Breast epithelium (tissue), 4 donors: ENCODE measurements at regions not wholly inside any gene's neighbourhood (a gene's known extent, or its start where the extent isn't known, plus 50 kb on each side); places are given as distances from the start of the nearest gene placed in this dataset.
A peak's percentile ranks its signal among the peaks of the same experiment; 100 is the strongest.

Experiments used
- DNase-seq, 2 donors: peaks; one replicate each; pipeline ENCODE4 v3.0.0-alpha.2; 2019; ENCODE audit warnings: low spot score in 2 of 2
- H3K27ac ChIP-seq, 2 donors: fragments of 200-600 bp; sonication (generic) in 1 of 2; one replicate each; pipeline ENCODE4 v1.5.1; 2016 to 2019; ENCODE audit warnings: mild to moderate bottlenecking in 1 of 2
- H3K27me3 ChIP-seq, 2 donors: fragments of 200-600 bp; sonication (generic) in 1 of 2; one replicate each; pipeline versions ENCODE4 v1.5.1 to v1.6.0; 2017 to 2019; ENCODE audit warnings: control low read depth in 1 of 2, mild to moderate bottlenecking in 1 of 2
- H3K36me3 ChIP-seq: fragments of 200-600 bp; one replicate; pipeline ENCODE4 v1.5.1; 2019
- H3K4me1 ChIP-seq, 2 donors: fragments of 200-600 bp; sonication (generic); one replicate each; pipeline ENCODE4 v1.5.1; 2016 to 2019; ENCODE audit warnings: control low read depth in 1 of 2
- H3K4me3 ChIP-seq, 3 donors: fragments of 200-600 bp; sonication (generic); 1 replicate in 2 of 3; 2 replicates in 1 of 3; pipeline ENCODE4 v1.5.1; 2016 to 2019; ENCODE audit warnings: mild to moderate bottlenecking in 3 of 3, moderate library complexity in 2 of 3
- H3K9me3 ChIP-seq, 2 donors: fragments of 200-600 bp; sonication (generic) in 1 of 2; one replicate each; pipeline ENCODE4 v1.5.1; 2016 to 2019; ENCODE audit warnings: control low read depth in 1 of 2
- POLR2A ChIP-seq: fragments of 450-650 bp; IDR thresholded peaks from one replicate; pipeline ENCODE4 v1.6.1; 2016; ENCODE audit warnings: antibody characterized with exemption, mild to moderate bottlenecking, moderate library complexity
- POLR2AphosphoS5 ChIP-seq, 3 donors: sonication (generic); formaldehyde crosslinking; IDR thresholded peaks; one replicate each; pipeline ENCODE4 v1.6.1; 2017; ENCODE audit warnings: antibody characterized with exemption in 3 of 3
- intact Hi-C: fragments of 100-400 bp; cut with DNase I; formaldehyde crosslinking; loops from one replicate; pipeline ENCODE4 v1.15.1; 2023; ENCODE audit warnings: low total_unique reads
- TF ChIP-seq, protein P1 (sequence below), 3 donors: fragments of 450-650 bp; IDR thresholded peaks; one replicate each; pipeline ENCODE4 v1.5.1; 2016 to 2017; ENCODE audit warnings: antibody characterized with exemption in 3 of 3, mild to moderate bottlenecking in 3 of 3, moderate library complexity in 3 of 3

DNA sequence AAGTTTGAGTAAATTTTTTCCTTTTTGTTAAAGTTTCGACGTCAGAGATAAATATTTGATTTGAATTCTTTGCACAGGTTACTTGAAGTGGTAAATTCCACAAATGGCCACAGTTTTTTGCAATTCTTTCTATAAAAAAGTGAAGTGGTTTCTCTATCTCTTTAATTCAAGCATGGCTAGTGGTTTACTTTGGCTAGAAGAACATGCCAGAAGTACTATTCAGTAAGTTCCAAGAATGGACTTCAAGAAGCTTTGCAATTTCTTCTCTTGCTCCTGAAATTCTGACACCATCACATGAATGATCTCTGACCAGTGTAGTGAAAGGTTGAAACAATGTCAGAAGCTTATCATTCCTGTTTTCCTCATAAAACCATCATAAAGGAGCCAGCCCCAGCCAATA is 55.7 kb upstream of the RNPC3 start:
- intact Hi-C loops, result loop anchor here (5.0 to 10.0 kb wide), 2 partner anchors 1735 to 1992 kb away; no protein-coding TSS in a partner anchor
- TF ChIP-seq, protein P1, sequence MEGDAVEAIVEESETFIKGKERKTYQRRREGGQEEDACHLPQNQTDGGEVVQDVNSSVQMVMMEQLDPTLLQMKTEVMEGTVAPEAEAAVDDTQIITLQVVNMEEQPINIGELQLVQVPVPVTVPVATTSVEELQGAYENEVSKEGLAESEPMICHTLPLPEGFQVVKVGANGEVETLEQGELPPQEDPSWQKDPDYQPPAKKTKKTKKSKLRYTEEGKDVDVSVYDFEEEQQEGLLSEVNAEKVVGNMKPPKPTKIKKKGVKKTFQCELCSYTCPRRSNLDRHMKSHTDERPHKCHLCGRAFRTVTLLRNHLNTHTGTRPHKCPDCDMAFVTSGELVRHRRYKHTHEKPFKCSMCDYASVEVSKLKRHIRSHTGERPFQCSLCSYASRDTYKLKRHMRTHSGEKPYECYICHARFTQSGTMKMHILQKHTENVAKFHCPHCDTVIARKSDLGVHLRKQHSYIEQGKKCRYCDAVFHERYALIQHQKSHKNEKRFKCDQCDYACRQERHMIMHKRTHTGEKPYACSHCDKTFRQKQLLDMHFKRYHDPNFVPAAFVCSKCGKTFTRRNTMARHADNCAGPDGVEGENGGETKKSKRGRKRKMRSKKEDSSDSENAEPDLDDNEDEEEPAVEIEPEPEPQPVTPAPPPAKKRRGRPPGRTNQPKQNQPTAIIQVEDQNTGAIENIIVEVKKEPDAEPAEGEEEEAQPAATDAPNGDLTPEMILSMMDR (IDR thresholded peaks at IDR 0.05), result no peak
- TF ChIP-seq POLR2A, result no peak
- no peak for TF ChIP-seq POLR2AphosphoS5 (IDR thresholded peaks at IDR 0.05)
- Histone ChIP-seq H3K27ac (no peak overlapping the region), H3K36me3 (no peaks in the 10 kb centered on the region), H3K27me3 (no peaks in the 10 kb centered on the region), H3K4me1 (no peaks in the 10 kb centered on the region), H3K4me3 (no peak overlapping the region), H3K9me3 (no peaks in the 10 kb centered on the region)
- no peak for DNase-seq

DNA sequence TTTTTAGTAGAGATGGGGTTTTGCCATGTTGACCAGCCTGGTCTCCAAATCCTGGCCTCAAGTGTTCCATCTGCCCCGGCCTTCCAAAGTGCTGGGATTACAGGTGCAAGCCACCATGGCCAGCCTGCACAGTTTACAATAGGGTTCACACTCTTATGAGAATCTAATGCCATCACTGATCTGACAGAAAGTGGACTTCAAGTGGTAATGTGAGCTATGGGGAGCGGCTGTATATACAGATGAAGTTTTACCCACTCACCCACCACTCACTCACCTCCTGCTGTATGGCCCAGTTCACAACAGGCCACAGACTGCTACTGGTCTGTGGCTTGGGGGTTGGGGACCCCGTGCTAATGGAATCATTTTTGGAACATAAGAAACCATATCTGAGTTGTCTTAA is 58.4 kb upstream of the RNPC3 start:
- H3K4me3 ChIP-seq, result no peak overlapping the region
- no peaks in the 10 kb centered on the region for H3K4me1 ChIP-seq
- intact Hi-C loops, result no loop called here
- no peaks in the 10 kb centered on the region for H3K36me3 ChIP-seq
- DNase-seq, result no peak
- no peak overlapping the region for H3K27ac ChIP-seq
- no peak for TF ChIP-seq POLR2A
- TF ChIP-seq, protein P1 (IDR thresholded peaks at IDR 0.05), result no peak
- TF ChIP-seq POLR2AphosphoS5 (IDR thresholded peaks at IDR 0.05), result no peak
- no peaks in the 10 kb centered on the region for H3K27me3 ChIP-seq
- no peaks in the 10 kb centered on the region for H3K9me3 ChIP-seq

DNA sequence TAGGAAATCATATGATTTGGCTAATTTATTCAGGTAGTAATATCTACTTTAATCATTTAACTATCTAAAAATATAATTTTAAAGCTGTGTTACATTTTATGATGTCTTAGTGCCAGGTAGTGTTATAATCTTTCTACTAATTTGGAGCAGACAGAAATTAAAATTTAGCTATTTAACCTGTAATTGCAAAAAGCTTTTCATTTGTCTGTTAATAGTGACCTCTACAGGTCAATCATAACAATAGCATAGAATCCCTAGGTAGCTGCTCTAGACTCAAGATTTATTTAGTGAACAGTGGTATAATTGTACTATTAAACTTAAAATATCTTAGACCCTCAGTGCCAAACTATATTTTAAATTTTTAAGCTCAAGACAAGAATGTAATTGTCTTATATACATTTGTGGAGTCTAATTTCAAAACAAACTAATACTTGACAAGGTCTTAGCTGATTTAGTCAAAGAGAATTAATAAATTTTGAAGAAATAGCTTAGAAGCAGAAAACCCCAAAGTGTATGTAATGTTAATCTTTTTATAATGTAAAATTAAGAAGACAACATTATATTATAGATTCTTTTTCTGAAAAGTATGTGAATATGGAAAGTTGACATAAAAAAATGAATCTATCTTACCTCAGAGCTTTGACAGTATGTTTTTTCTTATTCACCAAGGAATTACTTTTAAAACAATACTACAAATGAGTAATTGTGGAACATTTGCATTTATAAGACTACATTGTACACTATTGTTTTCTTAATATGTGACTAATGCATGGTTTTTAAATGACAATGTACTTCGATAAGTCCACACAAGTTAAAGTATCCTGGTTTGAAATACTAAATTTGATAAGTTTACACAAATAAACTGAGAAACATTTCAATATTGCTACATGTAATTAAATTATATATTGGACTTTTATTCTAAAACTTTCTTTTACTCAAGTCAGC is 64.1 kb upstream of the RNPC3 start:
- Histone ChIP-seq H3K36me3 (no peaks in the 10 kb centered on the region), H3K27ac (no peak overlapping the region), H3K4me3 (no peak overlapping the region), H3K4me1 (no peaks in the 10 kb centered on the region), H3K9me3 (no peaks in the 10 kb centered on the region), H3K27me3 (no peaks in the 10 kb centered on the region)
- TF ChIP-seq, protein P1 (IDR thresholded peaks at IDR 0.05), result peak in 1 of 3 donors; percentile 33
- no peak for TF ChIP-seq POLR2AphosphoS5 (IDR thresholded peaks at IDR 0.05)
- intact Hi-C loops, result no loop called here
- no peak for DNase-seq

DNA sequence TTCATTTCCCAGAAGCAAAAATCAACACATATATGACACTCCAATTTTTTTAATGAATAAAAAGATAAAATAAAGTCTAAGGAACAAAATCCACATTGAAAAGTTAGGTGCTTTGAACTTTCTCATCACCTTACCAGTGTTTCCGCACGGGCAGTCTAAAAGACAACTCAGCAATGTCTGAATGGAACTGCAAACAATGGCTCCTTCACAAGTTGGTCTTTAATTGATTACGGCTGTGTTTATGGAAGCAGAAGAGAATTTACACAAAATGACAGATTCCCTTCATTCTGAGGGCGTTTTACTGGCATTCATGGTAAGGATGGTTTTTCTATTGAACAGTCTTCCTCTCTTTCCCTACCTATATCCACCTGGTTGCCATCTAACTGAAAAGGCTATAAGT is 65.0 kb upstream of the RNPC3 start:
- intact Hi-C loops, result no loop called here

DNA sequence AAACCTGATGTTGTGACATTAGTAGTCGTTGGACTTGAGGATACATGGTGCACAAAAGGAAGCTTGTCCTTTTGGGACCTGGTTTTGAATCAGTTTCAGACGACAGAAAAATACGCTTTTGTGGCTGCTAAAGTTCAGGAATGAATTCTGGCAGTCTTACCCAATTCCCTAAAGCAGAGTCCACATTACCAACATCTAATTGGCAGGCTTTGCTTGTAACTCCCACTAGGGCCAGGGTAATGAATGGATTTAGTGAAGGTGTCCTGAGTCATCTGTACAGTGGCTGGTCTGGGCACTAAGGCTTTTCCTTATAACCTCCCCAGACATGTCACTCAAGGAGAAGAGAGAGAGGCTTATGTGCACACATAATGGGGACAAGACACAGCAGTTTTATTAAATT is 66.2 kb upstream of the RNPC3 start:
- no peak overlapping the region for H3K27ac ChIP-seq
- DNase-seq, result no peak
- no peaks in the 10 kb centered on the region for H3K27me3 ChIP-seq
- intact Hi-C loops, result no loop called here
- no peaks in the 10 kb centered on the region for H3K4me1 ChIP-seq
- no peak overlapping the region for H3K4me3 ChIP-seq
- TF ChIP-seq POLR2A, result no peak
- TF ChIP-seq POLR2AphosphoS5 (IDR thresholded peaks at IDR 0.05), result no peak
- no peaks in the 10 kb centered on the region for H3K36me3 ChIP-seq
- H3K9me3 ChIP-seq, result no peaks in the 10 kb centered on the region

More for the DNA sequence above, 65.0 kb upstream of the RNPC3 start:
- Histone ChIP-seq H3K27ac (no peak overlapping the region), H3K9me3 (no peaks in the 10 kb centered on the region), H3K36me3 (no peaks in the 10 kb centered on the region), H3K4me1 (no peaks in the 10 kb centered on the region), H3K4me3 (no peak overlapping the region), H3K27me3 (no peaks in the 10 kb centered on the region)
- TF ChIP-seq, protein P1 (IDR thresholded peaks at IDR 0.05), result no peak
- TF ChIP-seq POLR2AphosphoS5 (IDR thresholded peaks at IDR 0.05) (no peak), POLR2A (no peak)
- no peak for DNase-seq
